Large intestine (tissue), 3 donors: ENCODE measurements at regions not wholly inside any gene's neighbourhood (a gene's known extent, or its start where the extent isn't known, plus 50 kb on each side); places are given as distances from the start of the nearest gene placed in this dataset.

Experiments used
- DNase-seq, 2 donors: peaks; one replicate each; pipeline versions ENCODE4 v3.0.0 to v3.0.0-alpha.2; 2013
- H3K27ac ChIP-seq: one replicate; pipeline ENCODE4 v1.5.1; 2013; ENCODE audit warnings: low read length
- H3K27me3 ChIP-seq: 2 replicates; pipeline ENCODE4 v1.6.1; 2013; ENCODE audit warnings: low read length; ENCODE audit not compliant: control insufficient read depth, insufficient read depth
- H3K36me3 ChIP-seq: 2 replicates; pipeline ENCODE4 v1.6.1; 2013; ENCODE audit warnings: low read length; ENCODE audit not compliant: control insufficient read depth, insufficient read depth
- H3K4me1 ChIP-seq: one replicate; pipeline ENCODE4 v1.6.1; 2013; ENCODE audit warnings: low read length; ENCODE audit not compliant: control insufficient read depth, insufficient read depth
- H3K4me3 ChIP-seq: one replicate; pipeline ENCODE4 v1.5.1; 2013; ENCODE audit warnings: low read length
- H3K9me3 ChIP-seq: one replicate; pipeline ENCODE4 v1.6.1; 2013; ENCODE audit warnings: mild to moderate bottlenecking, low read depth, low read length, moderate library complexity; ENCODE audit not compliant: control insufficient read depth
- WGBS: methylation state at CpG from one replicate; pipeline ENCODE4 v1.1.5; 2013; ENCODE audit warnings: low lambda C conversion rate; ENCODE audit not compliant: insufficient coverage; 5-methylcytosine and 5-hydroxymethylcytosine counted together

- H3K4me3 ChIP-seq = no peak overlapping the region
- DNase-seq = no peak
- no CpG with 5 or more reads among the region's 8 CpGs for WGBS
- peaks cover 2% of the 10 kb centered on the region for H3K27me3 ChIP-seq
- no peaks in the 10 kb centered on the region for H3K4me1 ChIP-seq
- H3K9me3 ChIP-seq = no peaks in the 10 kb centered on the region
- no peaks in the 10 kb centered on the region for H3K36me3 ChIP-seq
- no peak overlapping the region for H3K27ac ChIP-seq
Measured at GRCh38 chr6:33959661-33960344, 156.0 kb upstream of the MLN start.

GRCh38 chr6:33959329-33959651 is 155.5 kb upstream of the MLN start:
- no CpG with 5 or more reads among the region's 2 CpGs for WGBS
- H3K4me3 ChIP-seq = no peak overlapping the region
- no peaks in the 10 kb centered on the region for H3K9me3 ChIP-seq
- no peaks in the 10 kb centered on the region for H3K36me3 ChIP-seq
- DNase-seq = no peak
- no peak overlapping the region for H3K27ac ChIP-seq
- H3K27me3 ChIP-seq = peaks cover 2% of the 10 kb centered on the region
- H3K4me1 ChIP-seq = no peaks in the 10 kb centered on the region

GRCh38 chr6:33958526-33959328 is 154.9 kb upstream of the MLN start:
- Histone ChIP-seq H3K4me3 (no peak overlapping the region), H3K36me3 (no peaks in the 10 kb centered on the region), H3K27ac (no peak overlapping the region), H3K4me1 (no peaks in the 10 kb centered on the region), H3K9me3 (no peaks in the 10 kb centered on the region), H3K27me3 (no peaks in the 10 kb centered on the region)
- no CpG with 5 or more reads among the region's 14 CpGs for WGBS
- no peak for DNase-seq

- H3K9me3 ChIP-seq = no peaks in the 10 kb centered on the region
- H3K36me3 ChIP-seq = no peaks in the 10 kb centered on the region
- H3K27ac ChIP-seq = no peak overlapping the region
- 100% methylated on average over 1 of the region's 12 CpGs for WGBS
- no peaks in the 10 kb centered on the region for H3K27me3 ChIP-seq
- no peak overlapping the region for H3K4me3 ChIP-seq
- H3K4me1 ChIP-seq = no peaks in the 10 kb centered on the region
- no peak for DNase-seq
Measured at GRCh38 chr6:33957892-33958525, 154.2 kb upstream of the MLN start.

GRCh38 chr6:33957131-33957891 is 153.5 kb upstream of the MLN start:
- Histone ChIP-seq H3K4me1 (no peaks in the 10 kb centered on the region), H3K27me3 (no peaks in the 10 kb centered on the region), H3K27ac (no peak overlapping the region), H3K4me3 (no peak overlapping the region), H3K9me3 (no peaks in the 10 kb centered on the region), H3K36me3 (no peaks in the 10 kb centered on the region)
- WGBS = no CpG with 5 or more reads among the region's 12 CpGs
- no peak for DNase-seq

- H3K27me3 ChIP-seq = no peaks in the 10 kb centered on the region
- WGBS = no CpG with 5 or more reads among the region's 13 CpGs
- H3K4me1 ChIP-seq = peaks cover 4% of the 10 kb centered on the region
- no peak overlapping the region for H3K4me3 ChIP-seq
- H3K36me3 ChIP-seq = no peaks in the 10 kb centered on the region
- no peak overlapping the region for H3K27ac ChIP-seq
- no peaks in the 10 kb centered on the region for H3K9me3 ChIP-seq
- DNase-seq = no peak
Measured at GRCh38 chr6:33956206-33956605, 152.4 kb upstream of the MLN start.

GRCh38 chr6:33955566-33955965 is 151.8 kb upstream of the MLN start:
- WGBS = no CpG with 5 or more reads among the region's 6 CpGs

GRCh38 chr6:33954453-33954852 is 150.7 kb upstream of the MLN start:
- DNase-seq = no peak
- no peaks in the 10 kb centered on the region for H3K36me3 ChIP-seq
- H3K27ac ChIP-seq = no peak overlapping the region
- no CpG with 5 or more reads among the region's 3 CpGs for WGBS
- no peaks in the 10 kb centered on the region for H3K27me3 ChIP-seq
- peaks cover 14% of the 10 kb centered on the region for H3K4me1 ChIP-seq
- no peaks in the 10 kb centered on the region for H3K9me3 ChIP-seq
- H3K4me3 ChIP-seq = no peak overlapping the region

More at GRCh38 chr6:33955566-33955965, 151.8 kb upstream of the MLN start:
- Histone ChIP-seq H3K9me3 (no peaks in the 10 kb centered on the region), H3K4me1 (peaks cover 8% of the 10 kb centered on the region), H3K4me3 (no peak overlapping the region), H3K36me3 (no peaks in the 10 kb centered on the region), H3K27ac (no peak overlapping the region), H3K27me3 (no peaks in the 10 kb centered on the region)
- DNase-seq = no peak

- Histone ChIP-seq H3K4me1 (peaks cover 14% of the 10 kb centered on the region), H3K36me3 (no peaks in the 10 kb centered on the region), H3K27ac (no peak overlapping the region), H3K27me3 (no peaks in the 10 kb centered on the region), H3K9me3 (no peaks in the 10 kb centered on the region), H3K4me3 (no peak overlapping the region)
- DNase-seq = no peak
- WGBS = 80% methylated on average over 1 of the region's 3 CpGs
Measured at GRCh38 chr6:33953171-33953570, 149.4 kb upstream of the MLN start.

GRCh38 chr6:33952016-33952415 is 148.2 kb upstream of the MLN start:
- H3K27ac ChIP-seq = no peak overlapping the region
- DNase-seq = no peak
- H3K9me3 ChIP-seq = no peaks in the 10 kb centered on the region
- H3K27me3 ChIP-seq = no peaks in the 10 kb centered on the region
- no CpG with 5 or more reads among the region's 4 CpGs for whole genome bisulfite sequencing
- peaks cover 17% of the 10 kb centered on the region for H3K4me1 ChIP-seq
- no peak overlapping the region for H3K4me3 ChIP-seq
- no peaks in the 10 kb centered on the region for H3K36me3 ChIP-seq
